Hepatocyte (in vitro differentiated cells): ENCODE measurements at regions not wholly inside any gene's neighbourhood (a gene's known extent, or its start where the extent isn't known, plus 50 kb on each side); places are given as distances from the start of the nearest gene placed in this dataset.

Source experiments
- EZH2 ChIP-seq: fragments of 200-600 bp; sonication (generic); IDR thresholded peaks from 2 replicates; pipeline ENCODE4 v1.6.1; 2016; ENCODE audit warnings: antibody characterized with exemption, mild to moderate bottlenecking, borderline replicate concordance
- EZH2phosphoT487 ChIP-seq: fragments of 200-600 bp; sonication (generic); IDR thresholded peaks from one replicate; pipeline ENCODE4 v1.6.1; 2018; ENCODE audit warnings: antibody characterized with exemption, mild to moderate bottlenecking, low read depth, moderate library complexity; ENCODE audit not compliant: unreplicated experiment, severe bottlenecking

DNA sequence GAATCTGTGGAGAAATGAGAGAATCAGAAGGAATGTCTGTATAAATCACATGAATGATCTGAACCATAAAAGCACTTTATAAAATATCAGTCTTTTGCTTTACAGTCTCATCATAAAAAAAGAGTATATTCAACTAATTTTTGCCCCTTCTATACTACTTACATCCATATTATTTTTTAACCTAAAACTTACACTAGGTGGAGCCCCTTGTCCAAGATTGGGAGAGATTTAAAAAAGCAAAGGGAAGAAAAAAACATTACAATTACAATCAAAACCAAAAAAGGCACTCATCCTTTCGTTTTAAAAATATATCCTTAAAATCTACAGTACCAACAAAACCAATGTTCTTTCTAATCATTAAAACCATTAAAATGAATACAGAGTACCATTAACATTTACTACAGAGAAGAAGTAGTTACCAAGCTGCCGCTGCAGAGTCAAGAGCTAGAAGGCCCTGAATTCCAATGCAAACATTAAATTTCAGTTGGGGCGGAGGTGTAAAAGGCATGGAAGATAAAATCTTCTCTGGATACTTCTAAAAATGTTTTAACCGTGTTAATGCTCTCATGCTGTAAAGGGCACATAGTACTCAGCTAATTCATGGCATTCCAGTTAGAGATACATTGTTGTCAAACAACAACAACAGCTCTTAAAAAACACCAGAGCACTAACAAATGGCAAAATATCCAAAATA lies 56.7 kb upstream of the EPB41L3 start:
- TF ChIP-seq EZH2 (no peak), EZH2phosphoT487 (no peak)
